ENCODE measurements at regions not wholly inside any gene's neighbourhood (a gene's known extent, or its start where the extent isn't known, plus 50 kb on each side); places are given as distances from the start of the nearest gene placed in this dataset.

GRCh38 chr2:172219201-172219600, 116.5 kb upstream of the DLX2 start:
- ChIA-PET POLR2A (ENCODE audit: low non-redundant PET) (no interaction called here), CTCF (no interaction called here)
- no peaks in the 10 kb centered on the region for H3K36me3 ChIP-seq (ENCODE audit: insufficient read depth, low read length, poor library complexity, severe bottlenecking)
- H3K27ac ChIP-seq (ENCODE audit: low read depth, low read length, poor library complexity, severe bottlenecking), result no peak overlapping the region
- H3K4me3 ChIP-seq (ENCODE audit: low read depth, low read length, poor library complexity, severe bottlenecking), result no peak overlapping the region
- H3K9me3 ChIP-seq (ENCODE audit: low read depth, low read length, poor library complexity, severe bottlenecking), result no peaks in the 10 kb centered on the region
- no peaks in the 10 kb centered on the region for H3K4me1 ChIP-seq (ENCODE audit: insufficient read depth, low read length, poor library complexity, severe bottlenecking)
- TF ChIP-seq, protein P1, sequence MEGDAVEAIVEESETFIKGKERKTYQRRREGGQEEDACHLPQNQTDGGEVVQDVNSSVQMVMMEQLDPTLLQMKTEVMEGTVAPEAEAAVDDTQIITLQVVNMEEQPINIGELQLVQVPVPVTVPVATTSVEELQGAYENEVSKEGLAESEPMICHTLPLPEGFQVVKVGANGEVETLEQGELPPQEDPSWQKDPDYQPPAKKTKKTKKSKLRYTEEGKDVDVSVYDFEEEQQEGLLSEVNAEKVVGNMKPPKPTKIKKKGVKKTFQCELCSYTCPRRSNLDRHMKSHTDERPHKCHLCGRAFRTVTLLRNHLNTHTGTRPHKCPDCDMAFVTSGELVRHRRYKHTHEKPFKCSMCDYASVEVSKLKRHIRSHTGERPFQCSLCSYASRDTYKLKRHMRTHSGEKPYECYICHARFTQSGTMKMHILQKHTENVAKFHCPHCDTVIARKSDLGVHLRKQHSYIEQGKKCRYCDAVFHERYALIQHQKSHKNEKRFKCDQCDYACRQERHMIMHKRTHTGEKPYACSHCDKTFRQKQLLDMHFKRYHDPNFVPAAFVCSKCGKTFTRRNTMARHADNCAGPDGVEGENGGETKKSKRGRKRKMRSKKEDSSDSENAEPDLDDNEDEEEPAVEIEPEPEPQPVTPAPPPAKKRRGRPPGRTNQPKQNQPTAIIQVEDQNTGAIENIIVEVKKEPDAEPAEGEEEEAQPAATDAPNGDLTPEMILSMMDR (conservative IDR thresholded peaks at IDR 0.05; ENCODE audit: low read depth, low read length), result no peak
- no peak for TF ChIP-seq EZH2 (IDR thresholded peaks at IDR 0.05; ENCODE audit: borderline replicate concordance, low read depth, low read length, poor library complexity, severe bottlenecking)
- H3K27me3 ChIP-seq (replicated peaks; ENCODE audit: insufficient read depth, low read depth, low read length, poor library complexity), result no peaks in the 10 kb centered on the region
- no peak for DNase-seq (ENCODE audit: low spot score)
- BruUV-seq (replicated peaks), result no TSS peak
- intact Hi-C loops (cut with micrococcal nuclease; ENCODE audit: unreplicated experiment), result no loop called here

DNA sequence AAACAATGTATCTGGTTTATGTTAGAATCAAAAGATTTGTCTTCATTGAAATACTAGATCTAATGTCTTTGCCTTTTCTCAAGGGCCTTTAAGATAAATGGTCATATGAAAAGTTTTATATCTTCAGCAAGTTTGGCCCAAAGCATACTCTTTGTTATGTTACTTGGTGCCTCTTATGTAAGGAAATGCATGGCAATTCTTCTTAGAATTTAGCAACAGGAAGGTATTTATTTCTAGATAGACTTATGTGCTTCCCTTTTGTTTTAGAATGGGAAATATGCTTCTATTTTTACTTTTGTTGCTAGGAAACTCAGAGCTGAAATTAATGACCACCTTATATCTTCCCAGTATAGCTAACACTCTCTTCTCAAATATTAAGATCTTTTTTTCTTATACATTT, 117.4 kb upstream of the DLX2 start:
- POLR2A ChIA-PET (ENCODE audit: low non-redundant PET), result no interaction called here
- H3K27me3 ChIP-seq (replicated peaks; ENCODE audit: insufficient read depth, low read depth, low read length, poor library complexity), result no peaks in the 10 kb centered on the region
- BruUV-seq (replicated peaks), result no TSS peak
- no peak for DNase-seq (ENCODE audit: low spot score)
- H3K27ac ChIP-seq (ENCODE audit: low read depth, low read length, poor library complexity, severe bottlenecking), result no peak overlapping the region
- intact Hi-C loops (cut with micrococcal nuclease; ENCODE audit: unreplicated experiment), result no loop called here
- CTCF ChIA-PET, result no interaction called here
- TF ChIP-seq, protein P1 (conservative IDR thresholded peaks at IDR 0.05; ENCODE audit: low read depth, low read length), result no peak
- no peak for TF ChIP-seq EZH2 (IDR thresholded peaks at IDR 0.05; ENCODE audit: borderline replicate concordance, low read depth, low read length, poor library complexity, severe bottlenecking)
- no peaks in the 10 kb centered on the region for H3K4me1 ChIP-seq (ENCODE audit: insufficient read depth, low read length, poor library complexity, severe bottlenecking)
- H3K36me3 ChIP-seq (ENCODE audit: insufficient read depth, low read length, poor library complexity, severe bottlenecking), result no peaks in the 10 kb centered on the region
- no peak overlapping the region for H3K4me3 ChIP-seq (ENCODE audit: low read depth, low read length, poor library complexity, severe bottlenecking)
- no peaks in the 10 kb centered on the region for H3K9me3 ChIP-seq (ENCODE audit: low read depth, low read length, poor library complexity, severe bottlenecking)

- no peaks in the 10 kb centered on the region for H3K36me3 ChIP-seq (ENCODE audit: insufficient read depth, low read length, poor library complexity, severe bottlenecking)
- no peak for DNase-seq (ENCODE audit: low spot score)
- no peak for TF ChIP-seq EZH2 (IDR thresholded peaks at IDR 0.05; ENCODE audit: borderline replicate concordance, low read depth, low read length, poor library complexity, severe bottlenecking)
- TF ChIP-seq, protein P1 (conservative IDR thresholded peaks at IDR 0.05; ENCODE audit: low read depth, low read length), result no peak
- H3K27me3 ChIP-seq (replicated peaks; ENCODE audit: insufficient read depth, low read depth, low read length, poor library complexity), result no peaks in the 10 kb centered on the region
- intact Hi-C loops (cut with micrococcal nuclease; ENCODE audit: unreplicated experiment), result no loop called here
- no peak overlapping the region for H3K27ac ChIP-seq (ENCODE audit: low read depth, low read length, poor library complexity, severe bottlenecking)
- CTCF ChIA-PET, result no interaction called here
- H3K4me3 ChIP-seq (ENCODE audit: low read depth, low read length, poor library complexity, severe bottlenecking), result no peak overlapping the region
- POLR2A ChIA-PET (ENCODE audit: low non-redundant PET), result no interaction called here
- H3K9me3 ChIP-seq (ENCODE audit: low read depth, low read length, poor library complexity, severe bottlenecking), result no peaks in the 10 kb centered on the region
- BruUV-seq (replicated peaks), result no TSS peak
- H3K4me1 ChIP-seq (ENCODE audit: insufficient read depth, low read length, poor library complexity, severe bottlenecking), result no peaks in the 10 kb centered on the region
Observed at GRCh38 chr2:172223601-172224054, 120.9 kb upstream of the DLX2 start.
